Adrenal gland (tissue), 9 donors: ENCODE measurements at regions not wholly inside any gene's neighbourhood (a gene's known extent, or its start where the extent isn't known, plus 50 kb on each side); places are given as distances from the start of the nearest gene placed in this dataset.

ENCODE experiments used
- DNase-seq, 7 donors: peaks; one replicate each; pipeline ENCODE4 v3.0.0-alpha.2; 2019 to 2020
- H3K27ac ChIP-seq, 5 donors: fragments of 200-600 bp; sonication (generic) in 4 of 5; 1 replicate in 3 of 5; 2 replicates in 2 of 5; pipeline versions ENCODE4 v1.5.1 to v1.8.0; 2016 to 2020; ENCODE audit warnings: mild to moderate bottlenecking in 1 of 5
- H3K27me3 ChIP-seq: fragments of 200-600 bp; 2 replicates; pipeline ENCODE4 v1.8.0; 2021
- H3K36me3 ChIP-seq, 2 donors: fragments of 200-600 bp; replicated peaks in 1 of 2; 1 replicate in 1 of 2; 2 replicates in 1 of 2; pipeline versions ENCODE4 v1.5.1 to v1.8.0; 2018 to 2022
- H3K4me1 ChIP-seq, 2 donors: fragments of 200-600 bp; replicated peaks in 1 of 2; 1 replicate in 1 of 2; 2 replicates in 1 of 2; pipeline versions ENCODE4 v1.5.1 to v1.8.0; 2018 to 2021
- H3K4me3 ChIP-seq, 4 donors: fragments of 200-600 bp; sonication (generic) in 3 of 4; one replicate each; pipeline ENCODE4 v1.5.1; 2016 to 2018
- H3K9me3 ChIP-seq, 3 donors: fragments of 200-600 bp; sonication (generic) in 1 of 3; replicated peaks in 1 of 3; 1 replicate in 2 of 3; 2 replicates in 1 of 3; pipeline versions ENCODE4 v1.5.1 to v1.8.0; 2016 to 2021
- POLR2A ChIP-seq, 2 donors: fragments of 450-650 bp; IDR thresholded peaks; one replicate each; pipeline ENCODE4 v1.6.1; 2017; ENCODE audit warnings: antibody characterized with exemption in 2 of 2, mild to moderate bottlenecking in 2 of 2, moderate library complexity in 1 of 2
- WGBS, 4 donors: extraction: QIAGEN DNeasy Blood & Tissue Kit in 2 of 4; methylation state at CpG; one replicate each; pipeline versions ENCODE4 v1.1.5 to v1.1.7; 2013 to 2017; 5-methylcytosine and 5-hydroxymethylcytosine counted together
- intact Hi-C, 2 donors: fragments of 100-400 bp; cut with DNase I; formaldehyde crosslinking; loops; one replicate each; pipeline versions ENCODE4 v1.14.1 to v1.15.0; 2022 to 2023
- TF ChIP-seq, protein P1 (sequence below), 6 experiments: fragments of 450-650 bp in 4 of 6; fragments of 200-600 bp in 2 of 6; sonication (generic) in 1 of 6; IDR thresholded peaks; 1 replicate in 5 of 6; 2 replicates in 1 of 6; pipeline versions ENCODE4 v1.5.1 to v1.8.0; 2016 to 2021; ENCODE audit warnings: antibody characterized with exemption in 6 of 6, mild to moderate bottlenecking in 2 of 6, moderate library complexity in 1 of 6
- donor health status: healthy with polysubstance abuse.
- donor health status: Bipolar disorder and iron deficiency.
- donor health status: DM: yes; HTN: yes; CAD: no.
- donor health status: DM: no; HTN: no; CAD: no.
- donor health status: DM: no; HTN: no; CAD: no.

DNA sequence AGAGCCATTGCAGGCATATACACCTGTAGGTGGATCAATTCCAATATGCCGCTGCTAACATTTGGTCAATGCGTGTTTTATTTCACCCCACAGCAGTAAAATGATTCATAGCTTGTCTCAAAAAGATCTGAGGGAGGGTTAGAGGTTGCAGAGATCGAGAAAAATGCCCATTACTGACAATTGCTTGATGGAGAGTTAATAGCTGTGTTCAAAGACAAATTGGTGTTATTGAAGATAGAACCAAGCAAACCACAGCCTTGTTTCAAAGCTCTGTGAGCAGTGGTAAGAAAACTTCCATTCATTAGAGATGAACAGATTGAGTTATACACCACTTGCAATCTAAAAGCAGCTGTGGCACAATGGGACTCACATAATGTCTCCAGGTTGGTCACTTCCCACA is 95.4 kb downstream of the KCNE4 start:
- 70 to 78% (median 75%) methylated on average over 3 of the region's 3 CpGs for WGBS, 4 donors

DNA sequence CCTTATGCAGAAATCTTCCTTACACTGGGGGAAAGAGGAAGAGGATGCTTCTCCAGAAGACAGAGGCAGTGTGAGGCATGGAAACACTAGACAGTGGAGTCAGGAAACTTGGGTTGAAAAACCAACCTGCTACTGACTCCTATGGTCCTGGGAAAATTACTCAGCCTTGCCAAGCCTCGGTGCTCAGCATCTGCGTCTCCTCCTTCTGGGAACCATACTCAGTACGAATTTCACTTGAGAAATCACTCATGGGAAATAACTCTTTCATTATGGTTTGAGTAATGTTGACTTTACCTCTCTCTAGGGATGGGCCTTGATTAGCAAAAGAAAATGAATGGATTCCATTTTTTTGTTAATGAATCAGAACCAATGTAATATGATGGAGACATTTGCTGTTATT is 96.5 kb downstream of the KCNE4 start:
- H3K4me3 ChIP-seq, result no peak overlapping the region
- DNase-seq, result no peak
- H3K4me1 ChIP-seq, result no peaks in the 10 kb centered on the region
- no peaks in the 10 kb centered on the region for H3K36me3 ChIP-seq
- no peaks in the 10 kb centered on the region for H3K9me3 ChIP-seq
- intact Hi-C loops, result no loop called here
- no peaks in the 10 kb centered on the region for H3K27me3 ChIP-seq
- H3K27ac ChIP-seq, result no peak overlapping the region
- WGBS, 4 donors, result 69 to 82% (median 74%) methylated on average over 3 of the region's 3 CpGs
- TF ChIP-seq, protein P1, sequence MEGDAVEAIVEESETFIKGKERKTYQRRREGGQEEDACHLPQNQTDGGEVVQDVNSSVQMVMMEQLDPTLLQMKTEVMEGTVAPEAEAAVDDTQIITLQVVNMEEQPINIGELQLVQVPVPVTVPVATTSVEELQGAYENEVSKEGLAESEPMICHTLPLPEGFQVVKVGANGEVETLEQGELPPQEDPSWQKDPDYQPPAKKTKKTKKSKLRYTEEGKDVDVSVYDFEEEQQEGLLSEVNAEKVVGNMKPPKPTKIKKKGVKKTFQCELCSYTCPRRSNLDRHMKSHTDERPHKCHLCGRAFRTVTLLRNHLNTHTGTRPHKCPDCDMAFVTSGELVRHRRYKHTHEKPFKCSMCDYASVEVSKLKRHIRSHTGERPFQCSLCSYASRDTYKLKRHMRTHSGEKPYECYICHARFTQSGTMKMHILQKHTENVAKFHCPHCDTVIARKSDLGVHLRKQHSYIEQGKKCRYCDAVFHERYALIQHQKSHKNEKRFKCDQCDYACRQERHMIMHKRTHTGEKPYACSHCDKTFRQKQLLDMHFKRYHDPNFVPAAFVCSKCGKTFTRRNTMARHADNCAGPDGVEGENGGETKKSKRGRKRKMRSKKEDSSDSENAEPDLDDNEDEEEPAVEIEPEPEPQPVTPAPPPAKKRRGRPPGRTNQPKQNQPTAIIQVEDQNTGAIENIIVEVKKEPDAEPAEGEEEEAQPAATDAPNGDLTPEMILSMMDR (IDR thresholded peaks at IDR 0.05), result no peak
- no peak for TF ChIP-seq POLR2A (IDR thresholded peaks at IDR 0.05)

More for the DNA sequence above, 95.4 kb downstream of the KCNE4 start:
- H3K4me1 ChIP-seq, result no peaks in the 10 kb centered on the region
- no peak overlapping the region for H3K4me3 ChIP-seq
- no peaks in the 10 kb centered on the region for H3K36me3 ChIP-seq
- intact Hi-C loops, result no loop called here
- no peak overlapping the region for H3K27ac ChIP-seq
- no peaks in the 10 kb centered on the region for H3K27me3 ChIP-seq
- TF ChIP-seq POLR2A (IDR thresholded peaks at IDR 0.05), result no peak
- TF ChIP-seq, protein P1 (IDR thresholded peaks at IDR 0.05), result no peak
- no peak for DNase-seq
- H3K9me3 ChIP-seq, result no peaks in the 10 kb centered on the region

DNA sequence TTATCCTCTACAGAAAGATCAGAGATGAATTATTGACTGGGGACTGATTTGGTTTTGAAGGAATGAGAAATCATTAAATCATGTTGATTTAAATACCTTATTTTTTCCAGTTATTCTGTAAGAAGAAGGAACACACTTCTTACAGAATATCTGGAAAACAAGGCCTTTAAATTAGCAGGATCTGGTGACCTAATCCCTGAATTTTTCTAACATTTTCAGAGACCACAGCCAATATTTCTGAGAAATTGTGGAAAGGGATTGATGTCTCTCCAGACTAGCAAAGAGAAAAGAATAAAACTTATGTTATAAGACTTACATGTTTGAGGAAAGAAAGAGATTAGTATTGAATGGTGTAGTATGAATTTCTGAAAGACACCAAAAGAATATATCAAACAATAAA is 104.0 kb downstream of the KCNE4 start:
- TF ChIP-seq POLR2A (IDR thresholded peaks at IDR 0.05), result no peak
- TF ChIP-seq, protein P1 (IDR thresholded peaks at IDR 0.05), result no peak
- no peak for DNase-seq
- Histone ChIP-seq H3K36me3 (no peaks in the 10 kb centered on the region), H3K9me3 (no peaks in the 10 kb centered on the region), H3K27ac (no peak overlapping the region), H3K4me3 (no peak overlapping the region), H3K4me1 (no peaks in the 10 kb centered on the region), H3K27me3 (no peaks in the 10 kb centered on the region)
- intact Hi-C loops, result no loop called here

DNA sequence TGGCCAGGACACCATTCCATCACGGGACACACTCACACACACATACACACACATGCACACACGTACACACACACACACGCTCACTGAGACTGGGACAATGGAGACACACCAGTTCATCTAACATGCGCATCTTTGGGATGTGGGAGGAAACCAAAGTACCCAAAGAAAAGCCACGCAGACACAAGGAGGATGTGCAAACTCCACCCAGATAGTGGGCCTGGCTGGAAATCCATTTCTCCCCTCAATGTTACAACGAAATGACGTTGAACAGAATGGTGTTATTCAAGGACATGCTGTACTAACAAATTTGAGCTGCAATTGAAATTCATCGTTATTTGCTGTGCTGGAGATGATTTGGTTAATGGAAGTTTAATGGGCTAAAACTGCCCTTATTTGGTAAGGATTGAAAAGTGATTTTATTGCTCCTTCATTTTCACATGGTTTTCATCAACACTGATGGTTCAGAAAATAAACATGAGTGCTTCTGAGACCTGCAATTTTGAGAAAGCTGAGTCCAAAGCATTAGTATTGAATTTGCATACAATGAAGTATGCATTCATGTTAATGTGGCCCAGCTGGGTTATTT is 110.0 kb downstream of the KCNE4 start:
- Histone ChIP-seq H3K4me3 (no peak overlapping the region), H3K36me3 (no peaks in the 10 kb centered on the region), H3K27me3 (no peaks in the 10 kb centered on the region), H3K27ac (no peak overlapping the region), H3K4me1 (no peaks in the 10 kb centered on the region), H3K9me3 (no peaks in the 10 kb centered on the region)
- no peak for DNase-seq
- TF ChIP-seq, protein P1 (IDR thresholded peaks at IDR 0.05), result no peak
- TF ChIP-seq POLR2A (IDR thresholded peaks at IDR 0.05), result no peak
- WGBS, 4 donors, result 66 to 78% (median 71%) methylated on average over 8 of the region's 8 CpGs
- intact Hi-C loops, result no loop called here
